IPS DF 6.9 (cell line): ENCODE measurements at regions not wholly inside any gene's neighbourhood (a gene's known extent, or its start where the extent isn't known, plus 50 kb on each side); places are given as distances from the start of the nearest gene placed in this dataset.

ENCODE experiments used
- DNase-seq: peaks from one replicate; pipeline ENCODE4 v3.0.0-alpha.2; 2013; ENCODE audit warnings: low read depth, low spot score
- H3K27ac ChIP-seq: one replicate; pipeline ENCODE4 v1.5.1; 2013; ENCODE audit warnings: low read length, control low read depth
- H3K27me3 ChIP-seq: 2 replicates; pipeline ENCODE4 v1.6.1; 2013; ENCODE audit warnings: mild to moderate bottlenecking, low read length; ENCODE audit not compliant: control insufficient read depth, insufficient read depth
- H3K36me3 ChIP-seq: 2 replicates; pipeline ENCODE4 v1.6.1; 2013; ENCODE audit warnings: low read length; ENCODE audit not compliant: control insufficient read depth, insufficient read depth
- H3K4me1 ChIP-seq: 2 replicates; pipeline ENCODE4 v1.6.1; 2013; ENCODE audit warnings: low read length; ENCODE audit not compliant: control insufficient read depth, insufficient read depth
- H3K4me3 ChIP-seq: 2 replicates; pipeline ENCODE4 v1.5.1; 2013; ENCODE audit warnings: mild to moderate bottlenecking, low read length
- H3K9me3 ChIP-seq: 2 replicates; pipeline ENCODE4 v1.6.1; 2013; ENCODE audit warnings: low read length, inconsistent platforms; ENCODE audit not compliant: control insufficient read depth, insufficient read depth
- WGBS: extraction: QIAGEN DNeasy Blood & Tissue Kit; methylation state at CpG from one replicate; pipeline ENCODE4 v1.1.7; 2013; ENCODE audit warnings: mixed read lengths, missing lambda C conversion rate; ENCODE audit not compliant: insufficient read length, insufficient coverage; 5-methylcytosine and 5-hydroxymethylcytosine counted together

- Histone ChIP-seq H3K4me3 (no peak overlapping the region), H3K27ac (no peak overlapping the region), H3K36me3 (no peaks in the 10 kb centered on the region; the same call in 1 of the 2 replicates), H3K27me3 (no peaks in the 10 kb centered on the region), H3K4me1 (no peaks in the 10 kb centered on the region), H3K9me3 (no peaks in the 10 kb centered on the region)
- no CpG with 5 or more reads among the region's 17 CpGs for WGBS
- DNase-seq = no peak
Measured at GRCh38 chr1:173411835-173412742, 65.0 kb upstream of the PRDX6 start.

GRCh38 chr1:173413271-173413707, 63.8 kb upstream of the PRDX6 start:
- no peaks in the 10 kb centered on the region for H3K9me3 ChIP-seq
- H3K4me1 ChIP-seq = no peaks in the 10 kb centered on the region
- no CpG with 5 or more reads among the region's 7 CpGs for WGBS
- H3K27me3 ChIP-seq = no peaks in the 10 kb centered on the region
- no peaks in the 10 kb centered on the region; the same call in 1 of the 2 replicates for H3K36me3 ChIP-seq
- no peak overlapping the region for H3K27ac ChIP-seq
- H3K4me3 ChIP-seq = no peak overlapping the region
- no peak for DNase-seq

- Histone ChIP-seq H3K9me3 (no peaks in the 10 kb centered on the region), H3K4me3 (no peak overlapping the region), H3K4me1 (no peaks in the 10 kb centered on the region)
Measured at GRCh38 chr1:173414136-173414535, 63.0 kb upstream of the PRDX6 start.

DNA sequence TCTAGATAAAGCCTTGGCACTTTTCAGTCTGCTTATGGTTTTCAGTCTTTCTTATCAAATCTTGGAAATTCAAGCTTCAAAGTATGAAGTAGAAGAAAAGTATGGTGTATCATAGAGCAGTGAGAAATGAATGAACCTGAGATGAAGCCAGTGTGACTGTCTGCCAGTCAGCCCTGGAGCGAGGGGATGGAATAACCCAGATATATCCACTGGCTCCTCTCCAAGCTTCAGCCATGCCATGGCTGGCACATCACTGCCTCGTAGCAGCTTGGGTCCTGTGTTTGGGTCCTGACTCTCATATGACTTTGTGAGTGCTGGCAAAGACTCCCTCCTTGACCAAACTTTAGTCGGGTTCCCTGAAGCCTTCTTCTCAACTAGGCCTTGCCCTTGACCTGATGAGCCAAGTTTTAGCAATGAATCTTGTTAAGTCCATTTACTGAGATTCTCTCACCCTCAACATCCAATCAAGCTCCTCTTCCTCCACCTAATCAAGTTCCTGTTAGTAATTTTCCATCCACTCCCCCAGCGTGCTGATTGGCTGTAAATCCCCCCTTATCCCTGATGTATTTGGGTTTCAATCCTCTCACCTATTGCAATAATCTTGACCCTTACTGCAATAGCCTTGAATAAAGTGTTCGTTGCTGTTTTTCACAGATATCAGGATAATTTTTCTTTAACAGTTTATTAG, 62.5 kb upstream of the PRDX6 start:
- Histone ChIP-seq H3K27ac (no peak overlapping the region), H3K9me3 (no peaks in the 10 kb centered on the region), H3K4me3 (no peak overlapping the region), H3K4me1 (no peaks in the 10 kb centered on the region), H3K27me3 (no peaks in the 10 kb centered on the region), H3K36me3 (no peaks in the 10 kb centered on the region; the same call in 1 of the 2 replicates)
- WGBS = no CpG with 5 or more reads among the region's 5 CpGs
- DNase-seq = no peak

More at GRCh38 chr1:173414136-173414535, 63.0 kb upstream of the PRDX6 start:
- WGBS = no CpG with 5 or more reads among the region's 3 CpGs
- H3K27ac ChIP-seq = no peak overlapping the region
- H3K27me3 ChIP-seq = no peaks in the 10 kb centered on the region
- DNase-seq = no peak
- H3K36me3 ChIP-seq = no peaks in the 10 kb centered on the region; the same call in 1 of the 2 replicates

GRCh38 chr1:173415490-173415889, 61.6 kb upstream of the PRDX6 start:
- Histone ChIP-seq H3K4me1 (no peaks in the 10 kb centered on the region), H3K36me3 (no peaks in the 10 kb centered on the region; the same call in 1 of the 2 replicates), H3K27me3 (no peaks in the 10 kb centered on the region), H3K4me3 (no peak overlapping the region), H3K27ac (no peak overlapping the region), H3K9me3 (no peaks in the 10 kb centered on the region)
- no CpG with 5 or more reads among the region's 3 CpGs for WGBS
- DNase-seq = no peak

DNA sequence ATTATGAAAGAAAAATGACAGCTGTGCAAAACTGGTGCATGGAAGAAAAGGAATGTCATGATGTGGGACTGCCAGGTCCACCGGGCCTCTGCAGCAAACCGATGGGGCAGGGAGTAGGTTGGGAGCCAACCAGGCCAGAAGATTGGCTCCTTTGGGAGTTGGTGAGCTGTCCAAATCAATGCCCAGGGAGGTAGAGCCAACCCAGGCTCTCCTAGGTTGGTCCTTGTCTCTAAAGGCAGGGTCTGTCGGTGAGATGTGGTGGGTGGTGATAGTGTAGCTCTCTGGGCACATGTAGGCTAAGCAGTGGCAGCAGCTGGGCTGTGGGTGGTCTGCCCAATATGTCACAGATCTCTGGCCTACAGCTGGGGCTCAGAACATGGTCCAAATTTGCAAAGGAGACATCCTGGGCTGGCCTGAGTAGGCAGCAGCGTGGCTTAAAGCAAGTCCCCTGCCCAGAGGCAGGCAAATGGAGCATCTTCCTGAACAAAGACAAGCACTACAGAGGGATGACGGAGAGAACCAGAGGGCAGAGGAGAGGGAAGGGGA, 61.2 kb upstream of the PRDX6 start:
- Histone ChIP-seq H3K4me3 (no peak overlapping the region), H3K36me3 (no peaks in the 10 kb centered on the region; the same call in 1 of the 2 replicates), H3K27me3 (no peaks in the 10 kb centered on the region), H3K4me1 (no peaks in the 10 kb centered on the region), H3K27ac (no peak overlapping the region), H3K9me3 (no peaks in the 10 kb centered on the region)
- WGBS = no CpG with 5 or more reads among the region's 5 CpGs
- no peak for DNase-seq

DNA sequence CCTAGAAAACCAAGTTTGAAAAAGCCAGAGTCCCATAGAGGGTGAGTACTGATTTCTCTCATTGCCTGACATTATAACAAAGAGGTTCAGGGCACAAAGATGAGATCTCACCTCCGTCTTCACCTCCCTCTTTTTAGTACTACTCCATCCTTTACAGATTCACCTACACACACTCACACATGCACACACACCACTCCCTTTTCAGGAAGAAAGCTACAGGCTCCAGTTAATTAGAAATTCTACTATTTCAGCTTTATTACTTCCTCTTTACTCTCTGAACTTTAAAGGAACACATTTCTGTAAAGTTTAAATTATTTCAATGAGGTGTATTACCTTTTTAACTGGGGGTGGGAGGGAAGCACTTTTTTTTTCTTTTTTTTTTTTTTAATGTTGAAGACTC, 59.6 kb upstream of the PRDX6 start:
- no peak overlapping the region for H3K27ac ChIP-seq
- no peak overlapping the region for H3K4me3 ChIP-seq

GRCh38 chr1:173418107-173418985, 58.8 kb upstream of the PRDX6 start:
- no peaks in the 10 kb centered on the region for H3K4me1 ChIP-seq
- H3K36me3 ChIP-seq = no peaks in the 10 kb centered on the region; the same call in 1 of the 2 replicates
- no peak overlapping the region for H3K4me3 ChIP-seq
- no peaks in the 10 kb centered on the region for H3K9me3 ChIP-seq
- DNase-seq = no peak
- WGBS = no CpG with 5 or more reads among the region's 11 CpGs
- H3K27me3 ChIP-seq = no peaks in the 10 kb centered on the region
- no peak overlapping the region for H3K27ac ChIP-seq

More for the DNA sequence above, 59.6 kb upstream of the PRDX6 start:
- no peaks in the 10 kb centered on the region for H3K27me3 ChIP-seq
- no peaks in the 10 kb centered on the region for H3K9me3 ChIP-seq
- H3K36me3 ChIP-seq = no peaks in the 10 kb centered on the region; the same call in 1 of the 2 replicates
- no peak for DNase-seq
- no peaks in the 10 kb centered on the region for H3K4me1 ChIP-seq
- WGBS = no CpG with 5 or more reads among the region's 1 CpG

GRCh38 chr1:173420330-173420806, 56.8 kb upstream of the PRDX6 start:
- Histone ChIP-seq H3K36me3 (no peaks in the 10 kb centered on the region; the same call in 1 of the 2 replicates), H3K9me3 (no peaks in the 10 kb centered on the region), H3K4me1 (no peaks in the 10 kb centered on the region), H3K27ac (no peak overlapping the region), H3K4me3 (no peak overlapping the region), H3K27me3 (no peaks in the 10 kb centered on the region)
- WGBS = no CpG with 5 or more reads among the region's 7 CpGs
- DNase-seq = peak; percentile 70
